SKM-1 treated with dmso at 0.1 percent for 144 hours (cell line): ENCODE measurements at regions not wholly inside any gene's neighbourhood (a gene's known extent, or its start where the extent isn't known, plus 50 kb on each side); places are given as distances from the start of the nearest gene placed in this dataset.

ENCODE experiments used
- DNase-seq: peaks from one replicate; lab custom pipeline; 2025; ENCODE audit not compliant: unreplicated experiment; lab: John Stamatoyannopoulos, UW

DNA sequence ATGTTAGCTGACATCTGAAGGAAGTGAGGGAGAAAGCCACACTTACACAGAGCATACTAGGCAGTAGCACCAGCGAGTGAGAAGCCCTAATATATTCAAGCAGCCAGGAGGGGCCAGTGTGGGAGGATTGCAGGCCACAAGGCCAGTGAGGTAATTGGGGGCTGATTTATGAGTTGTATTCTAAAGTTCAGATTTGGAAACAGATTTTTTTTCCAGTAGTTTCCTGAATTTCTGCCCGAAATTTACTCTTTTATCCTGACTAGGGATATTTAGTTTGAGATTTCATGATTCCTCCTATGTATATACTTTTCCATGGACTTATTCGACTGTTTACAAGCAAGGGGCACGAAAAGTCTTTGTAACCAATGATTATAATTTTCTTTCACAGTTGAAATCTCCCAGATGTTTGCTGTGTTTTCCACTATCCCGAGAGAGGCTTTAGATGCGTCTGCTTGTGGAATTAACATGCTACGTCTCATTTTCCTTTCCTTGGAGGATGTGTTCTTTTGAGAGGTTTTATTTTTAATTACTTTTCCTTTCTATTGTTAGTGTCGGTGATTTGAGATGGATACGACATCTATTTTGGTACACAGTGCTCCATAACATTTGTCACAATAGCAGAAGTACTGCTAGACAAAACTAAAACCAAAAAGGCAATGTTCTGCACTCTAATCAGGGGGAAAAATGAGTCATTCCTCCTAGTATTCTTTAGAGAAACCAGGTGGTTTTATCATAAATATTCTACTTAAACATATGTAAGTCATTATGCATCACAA lies 356.3 kb upstream of the HSF2 start:
- no peak for DNase-seq

DNA sequence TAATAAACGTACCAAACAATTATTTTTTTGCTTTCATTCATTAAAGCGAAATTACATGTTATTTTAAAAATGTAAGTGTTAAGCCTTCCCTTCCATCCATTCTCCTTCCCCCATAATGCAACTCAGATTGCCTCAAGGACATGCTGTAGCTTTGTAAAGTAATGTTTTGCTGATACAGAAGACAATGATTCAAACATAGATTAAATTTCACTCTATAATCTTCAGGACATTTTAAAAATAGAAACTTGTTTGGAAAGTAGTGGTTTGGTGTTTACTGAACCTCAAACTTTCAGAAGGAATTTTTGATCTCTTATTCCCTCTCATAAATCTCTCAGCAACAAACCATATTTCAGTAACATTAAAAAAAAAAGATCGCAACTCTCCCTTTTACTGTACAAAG lies 350.9 kb upstream of the HSF2 start:
- no peak for DNase-seq

DNA sequence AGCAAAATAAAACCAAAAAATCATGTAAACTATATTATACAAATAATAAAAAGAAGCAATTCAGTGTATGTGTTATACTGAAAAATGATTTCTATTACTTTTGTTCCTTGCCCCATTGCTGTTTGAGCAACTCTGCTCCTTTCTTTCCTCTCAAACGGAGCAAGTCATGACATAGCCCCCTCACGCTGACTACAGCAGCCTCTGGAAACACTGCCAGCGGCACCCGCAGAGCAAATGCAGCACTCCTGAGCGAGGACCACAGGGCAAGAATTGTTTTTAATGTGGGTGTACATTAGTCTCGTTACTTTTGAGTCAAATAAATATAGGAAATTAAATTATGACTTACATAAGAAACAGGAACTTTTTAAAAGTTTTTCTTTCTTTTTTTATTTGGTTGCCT lies 350.1 kb upstream of the HSF2 start:
- no peak for DNase-seq

DNA sequence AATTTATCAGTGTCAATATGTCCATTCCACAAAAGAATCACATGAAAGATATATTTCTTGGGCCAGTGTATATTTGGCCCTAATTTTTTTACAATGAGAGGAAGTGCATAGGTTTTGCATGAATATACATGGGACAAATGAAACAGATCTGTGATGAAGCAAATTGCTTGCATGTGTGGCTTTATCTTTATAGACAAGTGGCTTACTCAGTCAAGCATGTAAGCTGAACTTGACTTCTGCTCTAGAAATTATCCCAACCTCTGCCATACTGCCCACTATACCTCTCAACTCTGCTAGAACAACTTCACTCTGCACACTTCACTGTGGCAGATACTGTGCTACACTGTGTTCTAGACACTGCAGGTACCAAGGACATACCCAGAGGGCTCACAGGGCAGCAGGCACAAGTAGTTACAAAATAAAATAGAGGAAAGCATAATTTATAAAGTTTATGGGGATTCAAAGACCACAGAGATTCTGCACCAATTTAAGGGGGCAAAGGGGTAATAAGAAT lies 349.2 kb upstream of the HSF2 start:
- DNase-seq, result no peak

DNA sequence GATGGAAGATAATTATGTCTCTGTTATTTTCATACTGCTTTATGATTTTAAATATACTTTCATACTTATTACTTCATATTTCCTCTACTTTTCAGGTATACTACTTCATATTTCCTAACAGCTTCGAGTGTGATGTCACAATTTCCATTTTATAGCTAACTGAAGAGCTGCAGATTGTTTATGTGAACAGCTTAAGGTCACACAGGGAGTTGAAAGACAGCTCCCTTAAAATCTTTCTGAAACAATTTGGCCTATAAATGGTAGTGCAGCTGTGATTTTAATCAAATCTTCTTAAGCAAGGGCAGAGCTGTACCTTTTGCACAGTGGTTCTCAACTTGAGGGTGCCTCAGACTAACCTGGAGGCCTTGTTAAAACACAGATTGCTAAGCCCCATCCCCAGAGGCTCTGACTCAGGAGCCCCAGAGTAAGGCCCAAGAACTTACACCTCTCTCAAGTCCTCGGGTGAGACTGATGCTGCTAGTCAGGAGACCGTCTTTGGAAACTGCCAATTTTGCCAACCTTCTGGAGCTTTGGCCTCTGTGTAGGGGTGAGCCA lies 347.0 kb upstream of the HSF2 start:
- no peak for DNase-seq

DNA sequence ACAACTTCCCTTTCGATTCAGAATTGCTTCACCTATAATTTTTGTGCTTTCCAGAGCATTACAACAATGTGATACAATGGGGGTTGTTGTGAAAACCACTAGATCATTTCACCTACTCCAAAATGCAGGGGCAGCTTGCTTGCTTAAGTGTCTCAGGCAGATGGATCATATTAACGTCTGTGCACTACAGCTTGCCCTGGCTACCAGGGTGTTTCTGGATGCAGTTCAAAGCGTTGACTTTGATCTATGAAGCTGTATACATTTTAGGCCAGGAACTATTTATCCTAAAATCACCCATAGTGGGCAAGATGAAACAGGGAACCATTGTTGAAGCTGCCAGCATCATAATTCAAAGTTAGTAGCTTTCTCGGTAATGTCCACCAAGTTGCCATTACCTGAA lies 339.5 kb upstream of the HSF2 start:
- DNase-seq, result no peak

DNA sequence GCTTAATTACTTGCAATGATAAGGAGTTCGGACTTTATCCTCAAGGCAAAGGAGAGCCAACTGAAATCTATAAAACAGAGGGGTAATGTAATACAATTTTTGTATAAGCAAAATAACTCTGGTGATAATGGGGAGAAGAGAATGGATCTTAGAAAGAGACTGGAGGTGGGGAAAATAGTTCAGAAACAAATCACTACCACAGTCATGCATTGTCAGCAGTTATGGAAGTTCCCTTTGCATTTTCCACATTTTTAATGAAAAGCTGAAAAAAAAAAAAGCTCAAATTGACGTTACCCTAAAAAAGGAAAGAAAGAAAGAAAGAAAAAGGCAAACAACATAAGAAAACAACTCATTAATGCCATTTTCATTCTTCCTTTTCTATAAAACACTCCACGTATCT lies 337.6 kb upstream of the HSF2 start:
- no peak for DNase-seq

DNA sequence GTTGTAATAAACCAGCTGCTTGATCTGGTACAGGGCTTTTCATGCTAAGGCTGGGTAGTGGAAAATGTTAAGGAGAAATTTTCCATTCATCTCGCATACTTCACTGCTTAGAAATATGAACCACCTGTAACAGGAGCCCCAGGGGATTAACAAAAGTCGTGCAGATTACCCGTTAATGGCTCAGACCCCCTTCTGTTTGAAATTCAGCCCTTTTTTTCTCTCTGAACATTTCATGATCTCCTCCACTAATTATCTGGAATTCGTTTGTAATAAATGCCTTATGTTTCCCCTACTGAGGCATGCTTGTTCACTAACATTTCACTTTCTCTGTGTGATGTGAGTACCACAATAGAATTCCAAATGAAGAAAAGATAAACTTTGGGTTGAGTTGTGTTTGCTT lies 336.4 kb upstream of the HSF2 start:
- DNase-seq, result no peak

DNA sequence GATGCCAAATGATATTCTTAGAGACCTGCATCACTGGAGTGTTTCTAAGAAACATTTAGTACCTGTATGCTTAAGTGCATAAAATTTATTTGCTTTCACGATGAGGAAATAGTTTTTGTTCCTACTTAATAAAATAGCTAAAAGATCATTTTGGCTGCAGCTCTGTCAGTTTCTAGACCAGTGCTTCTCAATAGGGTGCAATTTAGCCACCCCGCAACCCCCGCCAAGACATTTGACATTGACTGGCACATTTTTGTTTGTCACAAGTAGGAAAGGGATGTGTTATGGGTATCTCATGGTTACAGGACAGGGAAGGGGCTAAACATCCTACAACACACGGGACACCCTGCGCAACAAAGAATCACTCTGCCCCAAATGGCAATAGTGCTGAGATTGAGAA lies 335.7 kb upstream of the HSF2 start:
- no peak for DNase-seq

DNA sequence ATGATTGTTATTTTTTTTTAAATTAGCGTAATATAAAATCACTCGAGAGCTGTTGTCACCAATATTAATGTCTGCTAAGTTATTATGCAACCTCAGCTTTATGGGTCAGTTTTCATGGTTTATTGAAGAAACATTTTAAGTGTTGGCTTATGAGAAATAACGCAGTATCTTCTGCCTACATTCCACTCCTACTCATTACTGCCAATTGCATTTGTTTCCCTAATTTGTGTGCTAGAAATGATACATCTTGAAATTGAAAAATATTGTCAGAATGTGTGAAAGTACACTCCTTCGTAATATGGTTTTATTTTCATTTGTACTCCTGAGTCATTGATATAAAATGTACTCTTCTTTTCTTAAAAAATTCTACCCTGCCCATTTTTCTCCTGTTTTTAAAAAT lies 333.3 kb upstream of the HSF2 start:
- no peak for DNase-seq

DNA sequence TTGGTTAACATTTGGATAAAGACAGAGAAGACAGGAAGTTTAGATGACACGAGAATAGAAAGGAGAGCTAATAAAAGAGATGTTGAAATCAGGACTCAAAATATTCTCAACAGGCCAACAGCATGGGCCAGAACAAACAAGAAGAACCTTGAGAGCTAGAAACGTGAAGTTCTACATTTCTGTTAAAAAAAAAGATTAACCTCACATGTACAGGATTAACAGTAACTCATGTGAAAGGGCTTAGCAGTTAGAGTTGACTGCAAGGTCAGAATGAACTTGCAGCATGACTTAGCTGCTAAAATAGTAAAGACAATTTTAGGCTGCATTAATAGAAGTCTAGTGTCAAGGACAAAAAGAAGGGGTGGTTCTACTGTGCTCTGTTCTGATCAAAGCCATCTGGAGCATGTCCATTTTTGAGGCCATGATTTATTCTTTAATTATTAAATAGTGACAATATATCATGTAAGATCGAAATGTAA lies 331.1 kb upstream of the HSF2 start:
- no peak for DNase-seq

DNA sequence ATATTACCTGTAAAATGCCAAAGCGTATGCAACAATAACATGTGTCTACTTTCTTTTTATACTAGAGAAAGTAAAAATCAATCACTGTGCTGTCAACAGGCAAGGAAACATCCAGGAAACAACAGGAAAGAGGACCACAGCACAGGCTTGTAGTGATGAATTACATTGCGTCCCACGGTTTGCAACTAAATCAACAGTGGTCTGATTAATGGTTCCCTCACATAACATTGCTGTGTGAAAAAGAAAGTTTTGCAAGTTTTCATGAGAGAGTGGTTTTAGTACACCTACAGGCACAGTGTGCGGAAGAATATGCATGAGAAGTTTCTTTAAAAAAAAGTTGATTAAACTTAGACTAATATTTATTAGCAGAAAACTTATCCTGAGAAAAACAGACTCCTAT lies 329.5 kb upstream of the HSF2 start:
- DNase-seq, result no peak

DNA sequence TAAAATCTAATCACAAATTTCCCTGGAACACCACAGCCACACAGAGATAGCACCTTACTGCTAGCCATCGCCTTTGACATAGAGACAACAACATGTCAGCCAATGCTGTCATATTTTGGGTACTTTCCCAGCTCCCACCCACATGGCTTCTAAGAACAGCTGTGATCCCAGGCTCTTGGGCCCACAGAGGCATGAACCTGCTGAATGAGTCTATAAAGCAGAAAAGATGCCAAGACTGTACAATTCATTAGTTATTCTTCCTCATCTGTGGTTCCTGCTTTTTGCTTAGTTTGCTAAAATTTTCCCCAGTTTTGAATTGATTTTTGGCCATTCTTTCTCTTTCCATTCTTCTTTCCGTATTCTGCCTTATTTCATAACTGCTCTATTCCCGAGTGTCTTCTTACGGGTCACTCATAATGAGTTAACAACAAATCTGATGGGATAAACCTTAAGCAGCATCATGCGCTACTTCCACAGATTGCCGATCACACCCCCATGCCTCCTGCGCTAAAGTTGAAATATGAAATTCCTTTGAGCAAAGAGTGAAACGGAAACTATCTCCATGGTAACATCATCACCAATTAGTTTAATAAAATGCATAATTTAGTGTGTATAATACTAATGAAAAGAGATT lies 327.3 kb upstream of the HSF2 start:
- DNase-seq, result no peak

DNA sequence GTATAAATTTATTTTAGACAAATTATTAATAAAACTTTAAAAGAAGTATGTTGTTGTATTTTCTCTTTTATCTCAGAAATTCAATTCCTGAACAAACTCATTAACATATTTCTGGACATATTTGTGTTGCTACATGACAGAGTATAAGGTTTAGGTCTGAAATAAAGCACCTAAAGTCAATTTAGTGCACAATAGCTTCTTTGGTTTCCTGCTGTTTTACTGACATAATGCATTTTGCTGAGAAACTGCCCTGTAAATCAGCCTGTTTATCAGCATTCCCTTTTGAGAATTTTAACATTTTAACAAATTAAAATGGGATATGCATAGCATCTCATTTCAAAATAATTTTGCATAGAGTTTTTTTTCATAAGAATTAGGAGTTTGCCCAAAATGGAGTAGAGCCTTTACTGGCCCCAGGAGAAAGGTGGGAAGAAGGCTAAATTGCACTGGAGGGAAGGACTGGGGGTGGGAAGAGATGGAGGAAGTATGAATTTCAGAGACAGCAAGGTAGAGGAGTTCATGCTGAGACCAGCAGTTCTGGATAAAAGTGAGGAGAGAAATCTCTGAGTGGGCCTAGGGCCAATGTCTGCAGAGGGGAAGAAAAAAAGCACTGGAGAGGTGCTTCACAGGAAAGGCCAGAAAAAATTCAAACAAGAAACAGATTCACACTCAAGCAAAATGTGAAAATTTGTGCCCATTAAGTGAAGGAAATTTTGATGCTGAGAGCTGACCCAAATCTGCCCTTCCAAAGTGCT lies 324.2 kb upstream of the HSF2 start:
- no peak for DNase-seq

DNA sequence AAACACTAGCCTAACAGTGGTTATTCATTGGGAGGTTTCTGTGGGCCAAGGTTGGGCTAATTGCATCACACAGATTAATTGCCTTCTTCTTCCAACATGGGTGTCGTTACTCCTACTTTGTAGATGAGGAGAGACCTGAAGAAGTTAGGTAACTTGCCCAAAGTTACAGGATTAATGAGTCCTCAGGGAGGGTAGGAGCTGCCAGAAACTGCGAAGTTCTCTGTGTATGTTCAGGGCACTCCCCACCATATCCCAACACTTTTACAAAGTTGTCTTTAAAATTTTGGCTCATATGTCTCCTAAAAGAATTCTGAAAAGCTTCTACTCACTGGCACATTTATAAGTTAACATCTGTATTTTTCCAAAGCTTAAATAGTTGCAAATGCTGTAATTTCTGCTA lies 323.5 kb upstream of the HSF2 start:
- no peak for DNase-seq

DNA sequence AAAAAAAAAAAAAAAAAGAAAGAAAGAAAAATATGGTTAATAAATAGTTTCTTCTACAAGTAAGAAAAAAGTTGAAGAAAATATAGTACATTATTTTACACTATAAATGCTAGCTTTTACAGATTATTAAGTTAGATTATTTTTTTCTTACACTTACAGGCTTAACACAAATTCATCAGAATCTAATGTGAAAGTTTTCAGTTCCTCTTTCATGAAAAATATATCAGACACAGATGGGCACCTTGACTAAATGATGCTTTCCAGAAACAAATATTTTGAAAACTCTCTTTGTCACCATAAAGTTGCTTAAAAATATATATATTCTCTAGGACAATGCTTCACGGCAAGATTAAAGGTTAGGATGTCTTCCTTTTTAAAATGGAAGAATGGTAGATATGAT lies 321.8 kb upstream of the HSF2 start:
- DNase-seq, result no peak

DNA sequence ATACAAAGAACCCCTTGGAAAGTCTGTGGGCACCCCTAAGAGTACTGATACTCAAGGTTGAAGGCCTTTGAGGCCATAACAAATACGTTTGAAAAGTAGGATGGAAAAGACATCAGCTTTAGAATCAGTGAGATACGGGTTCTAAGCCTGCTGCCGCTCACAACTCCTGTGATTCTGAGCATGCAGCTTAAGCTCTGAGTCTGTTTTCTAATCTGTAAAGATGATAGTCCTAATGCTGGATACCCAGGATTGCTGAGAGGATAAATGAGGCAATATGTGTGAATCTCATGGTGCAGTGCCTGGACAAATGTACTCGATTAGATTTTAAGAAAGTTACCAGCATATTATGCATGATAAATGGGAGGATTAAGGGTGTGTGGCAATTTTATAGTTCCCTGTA lies 321.0 kb upstream of the HSF2 start:
- no peak for DNase-seq

DNA sequence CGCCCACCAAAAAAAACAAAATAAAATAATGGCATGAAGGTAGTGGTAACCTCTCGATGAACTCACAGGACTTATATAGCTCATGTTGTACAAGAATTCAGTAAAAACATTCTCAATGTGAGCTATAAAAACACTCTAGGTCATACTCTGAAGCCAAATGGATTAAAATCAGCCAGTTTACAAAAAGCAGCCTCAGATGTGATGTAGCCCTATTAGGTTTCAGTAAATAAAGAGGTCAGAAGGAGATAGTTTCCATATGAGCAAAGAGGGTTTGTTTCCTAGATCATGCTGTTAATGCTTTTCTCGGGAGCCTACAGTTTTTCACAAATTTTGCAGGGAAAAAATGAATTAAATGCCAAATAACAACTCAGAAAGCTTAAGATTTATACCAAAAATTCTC lies 319.5 kb upstream of the HSF2 start:
- DNase-seq, result no peak

DNA sequence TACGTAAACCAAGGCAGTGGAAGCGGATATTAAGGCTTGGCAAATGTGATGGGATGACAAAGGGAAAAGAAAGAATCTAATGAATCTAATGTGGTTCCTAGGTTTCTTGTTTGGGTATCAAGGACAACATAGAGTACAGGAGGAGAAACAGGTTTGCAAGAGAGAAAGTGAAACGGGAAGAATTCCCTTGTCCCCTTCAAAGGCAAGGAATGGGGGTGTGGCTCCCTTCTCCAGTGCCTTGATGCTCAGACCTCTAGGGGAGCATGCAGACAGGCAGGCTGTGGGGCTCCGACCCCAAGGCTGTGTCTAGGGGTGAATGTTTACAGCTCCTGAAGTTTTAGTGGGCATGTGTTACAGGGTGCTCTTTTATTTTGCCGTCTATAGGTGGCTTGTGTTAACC lies 317.5 kb upstream of the HSF2 start:
- DNase-seq, result no peak

DNA sequence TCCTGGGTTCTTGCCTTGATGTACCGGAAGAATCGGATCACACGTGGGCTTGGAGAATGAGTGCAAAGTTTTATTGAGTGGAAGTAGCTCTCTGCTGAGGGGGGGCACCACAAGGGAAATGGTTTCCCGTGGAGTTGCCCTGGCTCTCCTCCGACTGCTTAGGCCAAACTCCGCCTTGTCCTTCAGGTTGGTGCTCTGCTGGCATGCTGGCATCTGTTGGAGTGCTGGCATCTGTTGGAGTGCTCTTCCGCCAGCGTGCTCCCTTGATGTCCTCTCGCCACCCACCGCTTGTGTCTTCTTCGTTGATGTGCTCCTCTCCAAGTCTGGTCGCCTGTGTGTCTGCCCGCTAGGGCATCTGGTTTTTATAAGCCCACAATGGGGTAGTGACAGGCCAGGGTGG lies 317.1 kb upstream of the HSF2 start:
- DNase-seq, result no peak

DNA sequence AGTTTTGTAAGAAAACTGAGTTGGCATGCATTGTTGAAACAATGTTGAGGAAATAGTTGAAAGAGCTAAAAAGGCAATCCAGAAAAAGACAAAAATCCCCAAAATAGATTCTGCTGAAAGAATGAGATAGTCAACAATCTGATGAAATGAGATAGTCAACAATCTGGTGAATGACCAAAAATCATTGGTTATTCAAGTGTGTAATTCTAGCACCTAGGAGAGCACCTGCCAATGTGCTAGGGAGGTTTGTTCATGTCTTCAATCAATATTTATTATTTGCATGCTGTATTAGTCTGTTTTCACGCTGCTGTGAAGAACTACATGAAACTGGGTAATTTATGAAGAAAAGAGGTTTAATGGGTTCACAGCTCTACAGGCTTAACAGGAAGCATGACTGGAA lies 307.1 kb upstream of the HSF2 start:
- no peak for DNase-seq

DNA sequence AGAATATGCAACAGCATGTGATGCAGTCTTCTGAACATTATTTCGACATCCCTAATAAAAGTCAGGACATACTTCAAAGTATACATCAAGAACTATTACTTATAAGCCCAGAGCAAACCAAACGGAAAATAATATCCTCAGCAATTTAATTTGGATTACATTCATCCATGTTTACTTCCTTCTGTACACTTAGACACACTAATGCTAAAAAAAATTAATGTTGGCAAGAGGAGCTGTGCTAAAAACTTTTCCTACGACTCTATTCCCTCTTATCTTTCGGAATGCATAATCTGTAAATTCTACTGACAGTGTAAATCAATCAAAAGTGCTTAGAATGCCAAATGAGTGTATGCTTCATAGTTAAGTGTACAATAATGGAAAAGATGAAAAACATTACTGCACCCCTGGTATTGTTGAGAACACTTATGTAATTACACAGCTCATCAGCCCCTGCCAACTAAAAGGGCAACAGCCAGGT lies 301.2 kb upstream of the HSF2 start:
- no peak for DNase-seq
